ENCODE measurements at regions not wholly inside any gene's neighbourhood (a gene's known extent, or its start where the extent isn't known, plus 50 kb on each side); places are given as distances from the start of the nearest gene placed in this dataset.

GRCh38 chr12:89156862-89157262 is 195.4 kb downstream of the DUSP6 start:
- Histone ChIP-seq H3K4me1 (peaks cover 0 to 28% (median 3%) of the 10 kb centered on the region in 3 donors), H3K27ac (no peak overlapping the region), H3K27me3 (no peaks in the 10 kb centered on the region), H3K9me3 (no peaks in the 10 kb centered on the region), H3K4me3 (no peak overlapping the region), H3K36me3 (no peaks in the 10 kb centered on the region)
- TF ChIP-seq EP300 (IDR thresholded peaks at IDR 0.05) (no peak), POLR2A (IDR thresholded peaks at IDR 0.05) (no peak), CTCF (IDR thresholded peaks at IDR 0.05) (no peak), POLR2AphosphoS5 (IDR thresholded peaks at IDR 0.05) (no peak)
- no peak for ATAC-seq
- 17 to 64% methylated on average over 1 of the region's 1 CpG for WGBS, 2 donors (ENCODE audit: low coverage in 1 of 2)

GRCh38 chr12:89156340-89156739 is 196.0 kb downstream of the DUSP6 start:
- no peaks in the 10 kb centered on the region for H3K9me3 ChIP-seq
- no peak overlapping the region for H3K27ac ChIP-seq
- 67 to 75% methylated on average over 1 of the region's 1 CpG for WGBS, 2 donors (ENCODE audit: low coverage in 1 of 2)
- no peaks in the 10 kb centered on the region for H3K27me3 ChIP-seq
- H3K36me3 ChIP-seq, result no peaks in the 10 kb centered on the region
- H3K4me3 ChIP-seq, result no peak overlapping the region
- TF ChIP-seq EP300 (IDR thresholded peaks at IDR 0.05) (no peak), CTCF (IDR thresholded peaks at IDR 0.05) (no peak), POLR2A (IDR thresholded peaks at IDR 0.05) (no peak), POLR2AphosphoS5 (IDR thresholded peaks at IDR 0.05) (no peak)
- peaks cover 0 to 25% (median 3%) of the 10 kb centered on the region in 3 donors for H3K4me1 ChIP-seq
- ATAC-seq, result no peak

- H3K4me3 ChIP-seq, result no peak overlapping the region
- H3K9me3 ChIP-seq, result no peaks in the 10 kb centered on the region
- no peak for TF ChIP-seq POLR2A (IDR thresholded peaks at IDR 0.05)
- TF ChIP-seq CTCF (IDR thresholded peaks at IDR 0.05), result no peak
- no peak for TF ChIP-seq POLR2AphosphoS5 (IDR thresholded peaks at IDR 0.05)
- no peak for TF ChIP-seq EP300 (IDR thresholded peaks at IDR 0.05)
- no peaks in the 10 kb centered on the region for H3K36me3 ChIP-seq
- peaks cover 0 to 20% (median 3%) of the 10 kb centered on the region in 3 donors for H3K4me1 ChIP-seq
- no peak overlapping the region for H3K27ac ChIP-seq
- H3K27me3 ChIP-seq, result no peaks in the 10 kb centered on the region
- ATAC-seq, result no peak
Observed at GRCh38 chr12:89155826-89156225, 196.5 kb downstream of the DUSP6 start.

GRCh38 chr12:89154743-89155499 is 197.4 kb downstream of the DUSP6 start:
- Histone ChIP-seq H3K36me3 (no peaks in the 10 kb centered on the region), H3K9me3 (no peaks in the 10 kb centered on the region), H3K27ac (no peak overlapping the region), H3K4me1 (peaks cover 0 to 11% (median 0%) of the 10 kb centered on the region in 3 donors), H3K27me3 (no peaks in the 10 kb centered on the region), H3K4me3 (no peak overlapping the region)
- TF ChIP-seq POLR2AphosphoS5 (IDR thresholded peaks at IDR 0.05), result no peak
- no peak for TF ChIP-seq POLR2A (IDR thresholded peaks at IDR 0.05)
- WGBS, 2 donors (ENCODE audit: low coverage in 1 of 2), result 91 to 100% methylated on average over 3 to 4 of the region's 4 CpGs
- no peak for ATAC-seq

GRCh38 chr12:89153341-89153740 is 199.0 kb downstream of the DUSP6 start:
- H3K36me3 ChIP-seq, result no peaks in the 10 kb centered on the region
- no peak overlapping the region for H3K27ac ChIP-seq
- no peaks in the 10 kb centered on the region for H3K9me3 ChIP-seq
- H3K27me3 ChIP-seq, result no peaks in the 10 kb centered on the region
- no peak for ATAC-seq
- TF ChIP-seq EP300 (IDR thresholded peaks at IDR 0.05) (no peak), POLR2AphosphoS5 (IDR thresholded peaks at IDR 0.05) (no peak), CTCF (IDR thresholded peaks at IDR 0.05) (no peak)
- H3K4me3 ChIP-seq, result no peak overlapping the region
- H3K4me1 ChIP-seq, result peaks cover 0 to 10% (median 0%) of the 10 kb centered on the region in 3 donors

Data from gastroesophageal sphincter (tissue), 4 donors.